GM23338 (cell line): ENCODE measurements at regions not wholly inside any gene's neighbourhood (a gene's known extent, or its start where the extent isn't known, plus 50 kb on each side); places are given as distances from the start of the nearest gene placed in this dataset.

ENCODE experiments used
- CREB1 ChIP-seq: fragments of 250-450 bp; sonication (Bioruptor Pico); IDR thresholded peaks from 2 replicates; pipeline ENCODE4 v1.5.0; 2020; ENCODE audit warnings: low read depth, mild to moderate bottlenecking, moderate library complexity
- EZH2 ChIP-seq: fragments of 200-600 bp; sonication (generic); IDR thresholded peaks from one replicate; pipeline ENCODE4 v1.8.0; 2017; ENCODE audit warnings: antibody characterized with exemption, mild to moderate bottlenecking, low read depth; ENCODE audit not compliant: unreplicated experiment
- EZH2phosphoT487 ChIP-seq: fragments of 200-600 bp; sonication (generic); IDR thresholded peaks from one replicate; pipeline ENCODE4 v1.8.1; 2018; ENCODE audit warnings: antibody characterized with exemption; ENCODE audit not compliant: unreplicated experiment
- JUNB ChIP-seq: IDR thresholded peaks from one replicate; pipeline ENCODE4 v1.6.1; 2016; ENCODE audit warnings: antibody characterized with exemption; ENCODE audit not compliant: unreplicated experiment
- POLR2AphosphoS5 ChIP-seq: IDR thresholded peaks from 2 replicates; pipeline ENCODE4 v1.6.1; 2016; ENCODE audit warnings: antibody characterized with exemption, low read depth
- ZNF114 ChIP-seq: fragments of 250-450 bp; sonication (Bioruptor Pico); IDR thresholded peaks from 2 replicates; pipeline ENCODE4 v1.5.0; 2020; ENCODE audit warnings: mild to moderate bottlenecking, moderate library complexity
- ZNF331 ChIP-seq: fragments of 250-450 bp; sonication (Bioruptor Pico); IDR thresholded peaks from 2 replicates; pipeline ENCODE4 v1.5.0; 2020; ENCODE audit warnings: low read depth, mild to moderate bottlenecking, moderate library complexity
- TF ChIP-seq, protein P1 (sequence below): IDR thresholded peaks from one replicate; pipeline ENCODE4 v1.6.1; 2018; ENCODE audit warnings: antibody characterized with exemption; ENCODE audit not compliant: unreplicated experiment
- TF ChIP-seq, protein P2 (sequence below), 2 experiments: fragments of 200-600 bp in 1 of 2; sonication (generic) in 1 of 2; conservative IDR thresholded peaks; 2 replicates each; pipeline versions ENCODE4 v1.5.1 to v1.6.1; 2016 to 2017; ENCODE audit warnings: antibody characterized with exemption in 2 of 2, low read depth in 2 of 2, mild to moderate bottlenecking in 2 of 2, moderate library complexity in 1 of 2
- TF ChIP-seq, protein P3 (sequence below): IDR thresholded peaks from 2 replicates; pipeline ENCODE4 v1.6.1; 2016; ENCODE audit warnings: antibody characterized with exemption
- TF ChIP-seq, protein P4 (sequence below): fragments of 250-450 bp; sonication (Bioruptor Pico); IDR thresholded peaks from 2 replicates; pipeline ENCODE4 v1.5.0; 2020; ENCODE audit warnings: mild to moderate bottlenecking, moderate library complexity

DNA sequence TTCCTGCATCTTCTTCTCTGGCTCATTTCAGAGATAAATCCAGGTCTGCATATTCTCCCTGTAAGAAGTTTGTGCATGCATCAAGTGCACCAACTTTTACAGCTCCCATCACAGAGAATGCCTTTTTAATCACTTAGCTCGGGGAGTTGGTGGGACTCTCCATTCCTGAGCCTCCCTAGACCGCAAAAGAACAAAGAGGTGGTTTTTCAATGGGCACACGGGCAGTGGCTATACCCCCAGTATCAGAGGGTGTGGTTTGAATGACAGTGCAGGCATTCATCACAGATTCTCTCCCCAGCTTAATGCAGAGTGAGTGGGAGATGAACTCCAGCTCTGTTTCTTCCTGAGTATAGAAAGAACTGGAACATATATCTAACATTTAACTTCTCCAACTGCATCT lies 264.7 kb upstream of the NR4A3 start:
- TF ChIP-seq, protein P1, sequence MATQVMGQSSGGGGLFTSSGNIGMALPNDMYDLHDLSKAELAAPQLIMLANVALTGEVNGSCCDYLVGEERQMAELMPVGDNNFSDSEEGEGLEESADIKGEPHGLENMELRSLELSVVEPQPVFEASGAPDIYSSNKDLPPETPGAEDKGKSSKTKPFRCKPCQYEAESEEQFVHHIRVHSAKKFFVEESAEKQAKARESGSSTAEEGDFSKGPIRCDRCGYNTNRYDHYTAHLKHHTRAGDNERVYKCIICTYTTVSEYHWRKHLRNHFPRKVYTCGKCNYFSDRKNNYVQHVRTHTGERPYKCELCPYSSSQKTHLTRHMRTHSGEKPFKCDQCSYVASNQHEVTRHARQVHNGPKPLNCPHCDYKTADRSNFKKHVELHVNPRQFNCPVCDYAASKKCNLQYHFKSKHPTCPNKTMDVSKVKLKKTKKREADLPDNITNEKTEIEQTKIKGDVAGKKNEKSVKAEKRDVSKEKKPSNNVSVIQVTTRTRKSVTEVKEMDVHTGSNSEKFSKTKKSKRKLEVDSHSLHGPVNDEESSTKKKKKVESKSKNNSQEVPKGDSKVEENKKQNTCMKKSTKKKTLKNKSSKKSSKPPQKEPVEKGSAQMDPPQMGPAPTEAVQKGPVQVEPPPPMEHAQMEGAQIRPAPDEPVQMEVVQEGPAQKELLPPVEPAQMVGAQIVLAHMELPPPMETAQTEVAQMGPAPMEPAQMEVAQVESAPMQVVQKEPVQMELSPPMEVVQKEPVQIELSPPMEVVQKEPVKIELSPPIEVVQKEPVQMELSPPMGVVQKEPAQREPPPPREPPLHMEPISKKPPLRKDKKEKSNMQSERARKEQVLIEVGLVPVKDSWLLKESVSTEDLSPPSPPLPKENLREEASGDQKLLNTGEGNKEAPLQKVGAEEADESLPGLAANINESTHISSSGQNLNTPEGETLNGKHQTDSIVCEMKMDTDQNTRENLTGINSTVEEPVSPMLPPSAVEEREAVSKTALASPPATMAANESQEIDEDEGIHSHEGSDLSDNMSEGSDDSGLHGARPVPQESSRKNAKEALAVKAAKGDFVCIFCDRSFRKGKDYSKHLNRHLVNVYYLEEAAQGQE, result no peak
- TF ChIP-seq ZNF331 (CRISPR knock-in tag), result no peak
- TF ChIP-seq, protein P2, sequence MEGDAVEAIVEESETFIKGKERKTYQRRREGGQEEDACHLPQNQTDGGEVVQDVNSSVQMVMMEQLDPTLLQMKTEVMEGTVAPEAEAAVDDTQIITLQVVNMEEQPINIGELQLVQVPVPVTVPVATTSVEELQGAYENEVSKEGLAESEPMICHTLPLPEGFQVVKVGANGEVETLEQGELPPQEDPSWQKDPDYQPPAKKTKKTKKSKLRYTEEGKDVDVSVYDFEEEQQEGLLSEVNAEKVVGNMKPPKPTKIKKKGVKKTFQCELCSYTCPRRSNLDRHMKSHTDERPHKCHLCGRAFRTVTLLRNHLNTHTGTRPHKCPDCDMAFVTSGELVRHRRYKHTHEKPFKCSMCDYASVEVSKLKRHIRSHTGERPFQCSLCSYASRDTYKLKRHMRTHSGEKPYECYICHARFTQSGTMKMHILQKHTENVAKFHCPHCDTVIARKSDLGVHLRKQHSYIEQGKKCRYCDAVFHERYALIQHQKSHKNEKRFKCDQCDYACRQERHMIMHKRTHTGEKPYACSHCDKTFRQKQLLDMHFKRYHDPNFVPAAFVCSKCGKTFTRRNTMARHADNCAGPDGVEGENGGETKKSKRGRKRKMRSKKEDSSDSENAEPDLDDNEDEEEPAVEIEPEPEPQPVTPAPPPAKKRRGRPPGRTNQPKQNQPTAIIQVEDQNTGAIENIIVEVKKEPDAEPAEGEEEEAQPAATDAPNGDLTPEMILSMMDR (conservative IDR thresholded peaks at IDR 0.05; ENCODE audit: low read depth in 2 of 2), result no peak
- TF ChIP-seq POLR2AphosphoS5, result no peak
- no peak for TF ChIP-seq EZH2
- TF ChIP-seq JUNB, result no peak
- no peak for TF ChIP-seq CREB1 (CRISPR knock-in tag)
- TF ChIP-seq EZH2phosphoT487, result no peak
- no peak for TF ChIP-seq ZNF114 (CRISPR knock-in tag)
- TF ChIP-seq, protein P3, sequence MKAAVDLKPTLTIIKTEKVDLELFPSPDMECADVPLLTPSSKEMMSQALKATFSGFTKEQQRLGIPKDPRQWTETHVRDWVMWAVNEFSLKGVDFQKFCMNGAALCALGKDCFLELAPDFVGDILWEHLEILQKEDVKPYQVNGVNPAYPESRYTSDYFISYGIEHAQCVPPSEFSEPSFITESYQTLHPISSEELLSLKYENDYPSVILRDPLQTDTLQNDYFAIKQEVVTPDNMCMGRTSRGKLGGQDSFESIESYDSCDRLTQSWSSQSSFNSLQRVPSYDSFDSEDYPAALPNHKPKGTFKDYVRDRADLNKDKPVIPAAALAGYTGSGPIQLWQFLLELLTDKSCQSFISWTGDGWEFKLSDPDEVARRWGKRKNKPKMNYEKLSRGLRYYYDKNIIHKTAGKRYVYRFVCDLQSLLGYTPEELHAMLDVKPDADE, result no peak
- TF ChIP-seq, protein P4, sequence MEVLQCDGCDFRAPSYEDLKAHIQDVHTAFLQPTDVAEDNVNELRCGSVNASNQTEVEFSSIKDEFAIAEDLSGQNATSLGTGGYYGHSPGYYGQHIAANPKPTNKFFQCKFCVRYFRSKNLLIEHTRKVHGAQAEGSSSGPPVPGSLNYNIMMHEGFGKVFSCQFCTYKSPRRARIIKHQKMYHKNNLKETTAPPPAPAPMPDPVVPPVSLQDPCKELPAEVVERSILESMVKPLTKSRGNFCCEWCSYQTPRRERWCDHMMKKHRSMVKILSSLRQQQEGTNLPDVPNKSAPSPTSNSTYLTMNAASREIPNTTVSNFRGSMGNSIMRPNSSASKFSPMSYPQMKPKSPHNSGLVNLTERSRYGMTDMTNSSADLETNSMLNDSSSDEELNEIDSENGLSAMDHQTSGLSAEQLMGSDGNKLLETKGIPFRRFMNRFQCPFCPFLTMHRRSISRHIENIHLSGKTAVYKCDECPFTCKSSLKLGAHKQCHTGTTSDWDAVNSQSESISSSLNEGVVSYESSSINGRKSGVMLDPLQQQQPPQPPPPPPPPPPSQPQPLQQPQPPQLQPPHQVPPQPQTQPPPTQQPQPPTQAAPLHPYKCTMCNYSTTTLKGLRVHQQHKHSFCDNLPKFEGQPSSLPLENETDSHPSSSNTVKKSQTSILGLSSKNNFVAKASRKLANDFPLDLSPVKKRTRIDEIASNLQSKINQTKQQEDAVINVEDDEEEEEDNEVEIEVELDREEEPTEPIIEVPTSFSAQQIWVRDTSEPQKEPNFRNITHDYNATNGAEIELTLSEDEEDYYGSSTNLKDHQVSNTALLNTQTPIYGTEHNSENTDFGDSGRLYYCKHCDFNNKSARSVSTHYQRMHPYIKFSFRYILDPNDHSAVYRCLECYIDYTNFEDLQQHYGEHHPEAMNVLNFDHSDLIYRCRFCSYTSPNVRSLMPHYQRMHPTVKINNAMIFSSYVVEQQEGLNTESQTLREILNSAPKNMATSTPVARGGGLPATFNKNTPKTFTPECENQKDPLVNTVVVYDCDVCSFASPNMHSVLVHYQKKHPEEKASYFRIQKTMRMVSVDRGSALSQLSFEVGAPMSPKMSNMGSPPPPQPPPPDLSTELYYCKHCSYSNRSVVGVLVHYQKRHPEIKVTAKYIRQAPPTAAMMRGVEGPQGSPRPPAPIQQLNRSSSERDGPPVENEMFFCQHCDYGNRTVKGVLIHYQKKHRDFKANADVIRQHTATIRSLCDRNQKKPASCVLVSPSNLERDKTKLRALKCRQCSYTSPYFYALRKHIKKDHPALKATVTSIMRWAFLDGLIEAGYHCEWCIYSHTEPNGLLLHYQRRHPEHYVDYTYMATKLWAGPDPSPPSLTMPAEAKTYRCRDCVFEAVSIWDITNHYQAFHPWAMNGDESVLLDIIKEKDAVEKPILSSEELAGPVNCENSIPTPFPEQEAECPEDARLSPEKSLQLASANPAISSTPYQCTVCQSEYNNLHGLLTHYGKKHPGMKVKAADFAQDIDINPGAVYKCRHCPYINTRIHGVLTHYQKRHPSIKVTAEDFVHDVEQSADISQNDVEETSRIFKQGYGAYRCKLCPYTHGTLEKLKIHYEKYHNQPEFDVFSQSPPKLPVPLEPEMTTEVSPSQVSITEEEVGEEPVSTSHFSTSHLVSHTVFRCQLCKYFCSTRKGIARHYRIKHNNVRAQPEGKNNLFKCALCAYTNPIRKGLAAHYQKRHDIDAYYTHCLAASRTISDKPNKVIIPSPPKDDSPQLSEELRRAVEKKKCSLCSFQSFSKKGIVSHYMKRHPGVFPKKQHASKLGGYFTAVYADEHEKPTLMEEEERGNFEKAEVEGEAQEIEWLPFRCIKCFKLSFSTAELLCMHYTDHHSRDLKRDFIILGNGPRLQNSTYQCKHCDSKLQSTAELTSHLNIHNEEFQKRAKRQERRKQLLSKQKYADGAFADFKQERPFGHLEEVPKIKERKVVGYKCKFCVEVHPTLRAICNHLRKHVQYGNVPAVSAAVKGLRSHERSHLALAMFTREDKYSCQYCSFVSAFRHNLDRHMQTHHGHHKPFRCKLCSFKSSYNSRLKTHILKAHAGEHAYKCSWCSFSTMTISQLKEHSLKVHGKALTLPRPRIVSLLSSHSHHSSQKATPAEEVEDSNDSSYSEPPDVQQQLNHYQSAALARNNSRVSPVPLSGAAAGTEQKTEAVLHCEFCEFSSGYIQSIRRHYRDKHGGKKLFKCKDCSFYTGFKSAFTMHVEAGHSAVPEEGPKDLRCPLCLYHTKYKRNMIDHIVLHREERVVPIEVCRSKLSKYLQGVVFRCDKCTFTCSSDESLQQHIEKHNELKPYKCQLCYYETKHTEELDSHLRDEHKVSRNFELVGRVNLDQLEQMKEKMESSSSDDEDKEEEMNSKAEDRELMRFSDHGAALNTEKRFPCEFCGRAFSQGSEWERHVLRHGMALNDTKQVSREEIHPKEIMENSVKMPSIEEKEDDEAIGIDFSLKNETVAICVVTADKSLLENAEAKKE (CRISPR knock-in tag), result no peak
